Vagina (tissue), 2 donors: ENCODE measurements at regions not wholly inside any gene's neighbourhood (a gene's known extent, or its start where the extent isn't known, plus 50 kb on each side); places are given as distances from the start of the nearest gene placed in this dataset.

Experiments used
- DNase-seq, 2 donors: peaks; one replicate each; pipeline ENCODE4 v3.0.0-alpha.2; 2017; ENCODE audit errors: extremely low spot score in 2 of 2
- H3K27ac ChIP-seq: fragments of 200-600 bp; sonication (generic); one replicate; pipeline ENCODE4 v1.5.1; 2019
- H3K27me3 ChIP-seq: fragments of 200-600 bp; sonication (generic); one replicate; pipeline ENCODE4 v1.5.1; 2019
- H3K36me3 ChIP-seq, 2 donors: fragments of 200-600 bp; sonication (generic); one replicate each; pipeline ENCODE4 v1.5.1; 2017 to 2019
- H3K4me1 ChIP-seq: fragments of 200-600 bp; sonication (generic); one replicate; pipeline ENCODE4 v1.5.1; 2019
- H3K4me3 ChIP-seq, 2 donors: fragments of 200-600 bp; sonication (generic); 1 replicate in 1 of 2; 2 replicates in 1 of 2; pipeline ENCODE4 v1.5.1; 2016 to 2019
- H3K9me3 ChIP-seq: fragments of 200-600 bp; sonication (generic); one replicate; pipeline ENCODE4 v1.5.1; 2019
- CTCF ChIP-seq, 3 experiments: fragments of 450-650 bp in 2 of 3; fragments of 200-600 bp in 1 of 3; sonication (generic) in 1 of 3; IDR thresholded peaks; one replicate each; pipeline ENCODE4 v1.5.1; 2017 to 2019; ENCODE audit warnings: antibody characterized with exemption in 3 of 3, mild to moderate bottlenecking in 2 of 3, moderate library complexity in 2 of 3
- POLR2A ChIP-seq, 2 donors: fragments of 450-650 bp; IDR thresholded peaks; one replicate each; pipeline ENCODE4 v1.6.1; 2017; ENCODE audit warnings: antibody characterized with exemption in 2 of 2, mild to moderate bottlenecking in 2 of 2, moderate library complexity in 2 of 2
- POLR2AphosphoS5 ChIP-seq, 2 donors: sonication (generic); formaldehyde crosslinking; IDR thresholded peaks; one replicate each; pipeline ENCODE4 v1.9.0; 2017; ENCODE audit warnings: antibody characterized with exemption in 2 of 2, mild to moderate bottlenecking in 2 of 2, low read depth in 1 of 2; ENCODE audit not compliant: insufficient read depth in 1 of 2
- intact Hi-C: fragments of 100-400 bp; cut with DNase I; formaldehyde crosslinking; loops from one replicate; pipeline ENCODE4 v1.15.1; 2023

GRCh38 chr1:229075716-229076115 is 195.2 kb upstream of the RAB4A start:
- Histone ChIP-seq H3K27ac (no peak overlapping the region), H3K36me3 (no peaks in the 10 kb centered on the region), H3K27me3 (no peaks in the 10 kb centered on the region), H3K4me3 (no peak overlapping the region), H3K4me1 (peaks cover 8% of the 10 kb centered on the region), H3K9me3 (no peaks in the 10 kb centered on the region)
- no peak for TF ChIP-seq CTCF (IDR thresholded peaks at IDR 0.05)
- intact Hi-C loops, result no loop called here
- no peak for DNase-seq

GRCh38 chr1:229076195-229076594 is 194.7 kb upstream of the RAB4A start:
- H3K27ac ChIP-seq, result no peak overlapping the region
- no peaks in the 10 kb centered on the region for H3K9me3 ChIP-seq
- intact Hi-C loops, result no loop called here
- TF ChIP-seq CTCF (IDR thresholded peaks at IDR 0.05) (no peak), POLR2A (IDR thresholded peaks at IDR 0.05) (no peak), POLR2AphosphoS5 (IDR thresholded peaks at IDR 0.05; ENCODE audit: insufficient read depth in 1 of 2, low read depth in 1 of 2) (no peak)
- H3K4me1 ChIP-seq, result peaks cover 3% of the 10 kb centered on the region
- no peak for DNase-seq
- no peaks in the 10 kb centered on the region for H3K27me3 ChIP-seq
- no peak overlapping the region for H3K4me3 ChIP-seq
- H3K36me3 ChIP-seq, result no peaks in the 10 kb centered on the region

GRCh38 chr1:229079016-229079595 is 191.8 kb upstream of the RAB4A start:
- Histone ChIP-seq H3K4me3 (no peak overlapping the region), H3K36me3 (no peaks in the 10 kb centered on the region), H3K27ac (no peak overlapping the region), H3K4me1 (no peaks in the 10 kb centered on the region), H3K9me3 (peaks cover 9% of the 10 kb centered on the region), H3K27me3 (no peaks in the 10 kb centered on the region)
- intact Hi-C loops, result no loop called here
- DNase-seq, result no peak
- TF ChIP-seq POLR2A (IDR thresholded peaks at IDR 0.05), result no peak
- TF ChIP-seq POLR2AphosphoS5 (IDR thresholded peaks at IDR 0.05; ENCODE audit: insufficient read depth in 1 of 2, low read depth in 1 of 2), result no peak
- TF ChIP-seq CTCF (IDR thresholded peaks at IDR 0.05), result no peak

GRCh38 chr1:229080361-229080760 is 190.6 kb upstream of the RAB4A start:
- Histone ChIP-seq H3K27me3 (no peaks in the 10 kb centered on the region), H3K36me3 (no peaks in the 10 kb centered on the region), H3K9me3 (peaks cover 9% of the 10 kb centered on the region), H3K27ac (no peak overlapping the region), H3K4me3 (no peak overlapping the region), H3K4me1 (no peaks in the 10 kb centered on the region)
- no peak for DNase-seq
- intact Hi-C loops, result no loop called here
- no peak for TF ChIP-seq POLR2A (IDR thresholded peaks at IDR 0.05)
- no peak for TF ChIP-seq POLR2AphosphoS5 (IDR thresholded peaks at IDR 0.05; ENCODE audit: insufficient read depth in 1 of 2, low read depth in 1 of 2)
- TF ChIP-seq CTCF (IDR thresholded peaks at IDR 0.05), result no peak

GRCh38 chr1:229085291-229085690 is 185.6 kb upstream of the RAB4A start:
- intact Hi-C loops, result no loop called here

More at GRCh38 chr1:229085291-229085690, 185.6 kb upstream of the RAB4A start:
- no peak for DNase-seq
- peak overlapping the region; percentile 12 for H3K27ac ChIP-seq
- H3K27me3 ChIP-seq, result no peaks in the 10 kb centered on the region
- TF ChIP-seq POLR2AphosphoS5 (IDR thresholded peaks at IDR 0.05; ENCODE audit: insufficient read depth in 1 of 2, low read depth in 1 of 2) (peak in 1 of 2 donors; percentile 34), POLR2A (IDR thresholded peaks at IDR 0.05) (no peak), CTCF (IDR thresholded peaks at IDR 0.05) (no peak)
- no peak overlapping the region for H3K4me3 ChIP-seq
- H3K9me3 ChIP-seq, result peaks cover 9% of the 10 kb centered on the region
- H3K4me1 ChIP-seq, result no peaks in the 10 kb centered on the region
- H3K36me3 ChIP-seq, result no peaks in the 10 kb centered on the region
